ENCODE measurements at regions not wholly inside any gene's neighbourhood (a gene's known extent, or its start where the extent isn't known, plus 50 kb on each side); places are given as distances from the start of the nearest gene placed in this dataset.

DNA sequence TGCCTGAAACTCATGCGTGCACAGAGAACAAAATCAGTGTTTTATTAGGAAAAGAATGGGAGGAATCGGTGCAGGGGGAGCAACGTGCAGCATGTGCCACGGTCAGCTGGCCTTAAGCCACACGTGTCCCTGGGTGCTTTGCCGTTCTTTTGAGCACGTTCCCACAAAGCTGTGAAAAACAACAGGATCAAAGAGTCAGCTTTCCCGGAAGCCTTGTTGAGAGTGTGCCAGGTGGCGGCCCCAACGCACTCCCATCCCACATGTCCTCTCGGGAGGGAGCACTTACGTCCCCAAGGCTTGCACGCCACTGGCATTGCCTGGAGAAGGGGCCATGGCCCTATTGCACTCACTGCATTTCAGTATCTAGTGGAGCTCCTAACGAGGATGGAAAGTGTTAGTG is 511.2 kb downstream of the EIPR1 start:
- no peak for DNase-seq

DNA sequence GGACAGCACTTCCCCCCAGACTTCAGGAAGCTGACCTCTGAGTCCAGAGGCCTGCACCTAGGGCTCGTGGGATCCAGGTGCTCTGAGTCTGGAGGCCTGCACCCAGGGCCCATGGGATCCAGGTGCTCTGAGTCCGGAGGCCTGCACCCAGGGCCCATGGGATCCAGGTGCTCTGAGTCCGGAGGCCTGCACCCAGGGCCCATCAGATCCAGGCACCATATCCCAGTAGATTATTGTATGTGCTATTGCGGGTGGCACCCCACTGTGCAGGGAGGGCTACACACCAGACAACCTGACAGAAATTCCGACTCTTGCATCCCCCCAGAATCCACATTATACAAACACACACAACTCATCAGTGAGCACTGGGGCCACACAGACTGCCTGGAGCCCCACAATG is 515.2 kb downstream of the EIPR1 start:
- no peak for DNase-seq

DNA sequence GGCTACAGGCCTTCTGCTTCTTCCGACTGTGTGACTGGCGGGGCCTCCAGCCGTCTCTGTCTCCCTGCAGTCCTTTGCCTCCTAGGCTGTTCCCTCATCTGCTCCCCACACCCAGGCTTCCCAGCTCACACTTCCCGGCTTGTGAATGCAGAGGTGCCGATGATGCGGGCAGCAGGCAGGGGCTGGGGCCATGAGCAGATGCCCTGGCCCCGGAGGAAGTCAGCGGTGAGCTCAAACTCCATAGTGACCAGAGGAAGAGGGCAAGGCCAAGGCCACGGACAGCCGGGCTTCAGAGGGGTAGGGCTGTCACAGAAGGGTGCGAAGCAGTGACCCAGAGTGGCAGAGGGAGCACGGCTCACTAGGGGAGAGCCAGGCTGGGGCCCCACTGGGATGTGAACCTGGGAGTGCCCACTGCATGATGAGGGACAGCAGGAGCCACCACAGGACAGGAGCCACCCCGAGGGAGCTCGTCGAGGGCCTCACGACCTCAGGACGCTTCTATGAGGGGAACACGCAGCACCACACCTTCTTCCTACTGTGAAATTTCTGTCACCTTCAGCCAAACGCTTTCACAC is 515.9 kb downstream of the EIPR1 start:
- DNase-seq = no peak

GRCh38 chr2:2860589-2861300 is 516.9 kb downstream of the EIPR1 start:
- no peak for DNase-seq

DNA sequence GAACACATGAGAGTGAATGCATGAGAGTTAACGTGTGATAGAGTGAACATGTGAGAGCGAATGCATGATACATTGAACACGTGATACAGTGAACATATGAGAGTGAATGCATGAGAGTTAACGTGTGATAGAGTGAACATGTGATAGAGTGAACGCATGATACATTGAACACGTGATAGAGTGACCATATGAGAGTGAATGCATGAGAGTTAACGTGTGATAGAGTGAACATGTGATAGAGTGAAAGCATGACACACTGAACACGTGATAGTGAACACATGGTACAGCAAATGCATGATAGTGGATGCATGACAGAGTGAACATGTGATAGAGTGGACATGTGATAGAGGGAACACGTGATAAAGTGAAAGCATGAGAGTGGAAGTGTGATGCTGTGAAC is 517.9 kb downstream of the EIPR1 start:
- no peak for DNase-seq

GRCh38 chr2:2859164-2859563 is 518.5 kb downstream of the EIPR1 start:
- no peak for DNase-seq

DNA sequence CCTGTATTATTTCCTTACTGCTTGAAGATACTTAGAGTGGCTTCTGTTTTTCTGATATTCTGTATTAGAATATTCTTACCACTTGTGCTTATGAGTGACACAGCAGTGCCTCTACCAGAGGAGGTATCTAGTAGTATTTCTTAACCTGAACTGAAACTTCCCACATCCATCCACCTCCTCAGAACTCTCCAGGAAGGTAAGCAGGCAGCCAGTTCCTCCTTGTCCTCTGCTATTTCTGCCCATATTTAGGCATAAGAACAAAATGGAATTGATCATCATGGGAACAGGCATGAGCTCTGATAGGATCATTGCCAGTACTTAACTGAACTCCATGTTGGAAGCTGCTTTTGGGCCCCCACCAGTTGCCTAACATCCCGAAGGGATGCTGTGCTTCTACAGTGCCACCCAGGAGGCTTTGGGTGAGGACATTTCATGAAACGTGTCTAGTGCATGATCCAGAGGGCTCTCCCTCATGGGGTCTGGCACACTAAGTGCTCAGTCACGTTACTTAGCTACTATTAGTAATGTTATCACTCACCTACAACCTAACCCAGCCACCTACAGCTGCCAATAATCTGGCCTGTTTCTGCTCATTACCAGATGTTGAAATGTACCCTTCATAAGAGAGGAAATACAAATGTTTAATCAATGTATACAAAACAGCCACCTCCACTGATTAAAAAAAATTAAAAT is 520.7 kb downstream of the EIPR1 start:
- DNase-seq = no peak

DNA sequence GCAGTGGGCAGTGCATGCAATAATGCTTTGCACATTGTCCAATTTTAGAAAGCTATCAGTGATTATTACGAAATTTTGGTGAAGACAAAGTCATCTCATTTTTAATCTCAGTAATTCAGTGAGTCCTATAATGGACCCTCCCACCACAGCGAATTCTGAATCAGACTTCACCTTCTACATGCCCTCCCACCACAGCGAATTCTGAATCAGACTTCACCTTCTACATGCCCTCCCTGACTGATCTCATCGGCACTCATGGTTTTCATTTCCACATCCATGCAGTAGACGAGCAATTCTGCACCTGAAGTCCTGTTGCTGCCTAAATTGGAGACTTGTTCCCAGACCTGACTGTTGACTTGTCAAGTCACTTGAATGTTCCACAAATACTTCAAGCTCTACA is 522.3 kb downstream of the EIPR1 start:
- no peak for DNase-seq

GRCh38 chr2:2853346-2853745 is 522.3 kb upstream of the MYT1L start:
- no peak for DNase-seq

DNA sequence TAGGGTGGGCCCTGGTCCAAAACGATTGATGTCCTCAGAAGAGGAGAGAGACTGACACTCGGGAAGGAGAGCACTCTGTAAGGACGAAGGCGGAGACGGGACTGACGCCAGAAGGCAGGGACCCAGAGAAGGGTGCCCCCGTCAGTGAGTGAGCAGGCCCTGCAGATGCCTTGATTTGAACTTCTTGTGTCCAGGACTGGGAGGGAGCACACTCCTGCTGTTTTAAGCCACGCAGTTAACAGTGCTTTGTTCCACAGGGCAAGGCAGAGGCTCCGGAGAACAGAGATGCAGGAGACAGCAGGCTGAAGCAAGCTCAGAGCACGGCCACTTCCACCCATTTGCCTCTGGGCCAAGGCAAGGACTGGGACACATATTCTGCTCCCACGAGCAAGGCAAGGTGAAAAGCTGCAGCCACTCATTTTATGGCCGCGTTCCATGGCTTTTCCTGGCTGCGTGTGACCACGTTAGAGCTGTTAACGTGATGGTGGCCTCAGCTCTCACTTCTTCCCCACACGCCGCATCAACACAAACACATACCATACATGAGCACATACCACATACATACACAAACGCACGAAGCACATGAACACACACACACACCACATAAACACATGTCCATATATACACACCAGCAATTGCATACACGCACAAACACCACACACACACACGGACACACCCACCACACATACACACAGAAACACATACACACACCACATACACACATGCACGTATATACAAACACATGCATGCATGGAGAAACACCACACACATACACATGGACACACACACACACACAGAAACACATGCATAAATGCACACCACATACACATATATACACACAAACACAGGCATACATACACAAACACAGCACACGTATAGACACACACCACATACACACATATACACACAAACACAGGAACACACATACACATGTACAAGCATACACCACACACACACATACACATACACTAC is 521.0 kb upstream of the MYT1L start:
- DNase-seq = no peak

GRCh38 chr2:2851316-2851715 is 520.2 kb upstream of the MYT1L start:
- no peak for DNase-seq

- no peak for DNase-seq
Measured at GRCh38 chr2:2850859-2851258, 519.8 kb upstream of the MYT1L start.

- DNase-seq = no peak
Measured at GRCh38 chr2:2850218-2850755, 519.2 kb upstream of the MYT1L start.

DNA sequence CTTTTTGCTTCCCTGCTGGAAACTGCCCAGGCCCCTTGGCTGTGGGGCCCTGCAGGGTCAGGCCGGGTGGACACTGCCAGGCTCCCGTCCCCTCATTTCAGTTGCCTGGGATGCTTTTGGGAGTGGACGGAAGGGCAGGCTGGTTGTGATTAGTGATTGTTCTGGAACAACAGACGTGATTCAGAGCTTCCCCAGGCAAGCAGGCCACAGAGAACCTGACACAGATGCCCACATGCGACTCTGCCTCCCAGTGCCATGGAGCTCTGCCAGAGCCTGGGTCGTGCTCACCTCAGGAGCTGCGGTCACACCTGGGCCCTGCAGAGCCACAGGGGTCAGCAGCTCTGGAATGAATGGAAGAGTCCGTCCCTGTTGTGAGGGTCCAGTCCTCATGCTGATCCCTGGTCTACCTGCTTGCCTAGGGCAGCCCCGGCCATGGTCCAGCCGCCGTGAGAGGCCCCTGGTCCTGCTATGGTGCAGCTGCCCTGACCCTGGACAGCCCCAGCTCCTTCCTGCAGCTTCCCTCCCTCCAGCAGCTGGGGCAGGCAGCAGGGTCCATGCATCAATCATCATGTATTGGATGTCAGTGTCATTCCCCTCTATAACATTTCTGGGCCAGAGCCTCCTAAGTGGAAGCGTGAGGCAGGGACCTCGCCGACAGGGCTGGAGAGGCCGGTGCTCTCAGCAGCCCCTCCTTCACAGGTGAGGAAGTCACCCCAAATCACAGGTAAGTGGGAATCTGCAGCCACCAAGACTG is 518.6 kb upstream of the MYT1L start:
- no peak for DNase-seq

DNA sequence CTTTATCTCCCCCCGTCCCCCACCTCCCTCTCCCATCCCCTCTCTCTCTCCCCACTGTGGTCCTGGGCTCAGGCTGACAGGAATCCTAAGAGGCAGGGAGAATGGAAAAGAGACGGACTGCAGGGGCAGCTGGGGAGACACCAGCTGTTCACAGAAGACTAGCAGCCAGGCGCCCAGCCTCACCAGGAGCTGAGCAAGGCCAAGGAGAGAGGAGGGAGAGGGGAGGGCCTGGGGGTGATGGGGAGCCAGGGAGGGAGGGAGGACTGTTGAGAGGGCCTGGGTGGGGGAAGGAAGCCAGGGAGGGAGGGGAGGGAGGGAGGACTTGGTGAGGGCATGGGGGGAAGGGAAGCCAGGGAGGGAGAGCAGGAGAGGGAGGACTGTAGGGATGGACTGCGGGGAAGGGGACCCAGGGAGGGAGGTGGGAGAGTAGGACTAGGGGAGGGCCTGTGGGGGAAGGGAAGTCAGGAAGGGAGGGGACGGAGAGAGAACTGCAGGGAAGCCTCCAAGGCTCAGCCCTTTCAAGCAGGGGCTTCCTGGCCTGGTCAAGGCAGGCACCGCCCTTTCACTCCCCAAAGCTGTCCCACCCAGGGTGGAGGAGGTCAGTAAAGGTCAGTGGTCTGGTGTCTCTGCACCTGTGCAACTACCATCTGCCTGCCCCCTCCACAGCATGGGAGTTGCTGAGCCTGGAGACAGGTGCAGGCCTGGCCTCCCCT is 517.7 kb upstream of the MYT1L start:
- DNase-seq = no peak

- DNase-seq = no peak
Measured at GRCh38 chr2:2848198-2848597, 517.1 kb upstream of the MYT1L start.

GRCh38 chr2:2847209-2847676 is 516.2 kb upstream of the MYT1L start:
- no peak for DNase-seq

DNA sequence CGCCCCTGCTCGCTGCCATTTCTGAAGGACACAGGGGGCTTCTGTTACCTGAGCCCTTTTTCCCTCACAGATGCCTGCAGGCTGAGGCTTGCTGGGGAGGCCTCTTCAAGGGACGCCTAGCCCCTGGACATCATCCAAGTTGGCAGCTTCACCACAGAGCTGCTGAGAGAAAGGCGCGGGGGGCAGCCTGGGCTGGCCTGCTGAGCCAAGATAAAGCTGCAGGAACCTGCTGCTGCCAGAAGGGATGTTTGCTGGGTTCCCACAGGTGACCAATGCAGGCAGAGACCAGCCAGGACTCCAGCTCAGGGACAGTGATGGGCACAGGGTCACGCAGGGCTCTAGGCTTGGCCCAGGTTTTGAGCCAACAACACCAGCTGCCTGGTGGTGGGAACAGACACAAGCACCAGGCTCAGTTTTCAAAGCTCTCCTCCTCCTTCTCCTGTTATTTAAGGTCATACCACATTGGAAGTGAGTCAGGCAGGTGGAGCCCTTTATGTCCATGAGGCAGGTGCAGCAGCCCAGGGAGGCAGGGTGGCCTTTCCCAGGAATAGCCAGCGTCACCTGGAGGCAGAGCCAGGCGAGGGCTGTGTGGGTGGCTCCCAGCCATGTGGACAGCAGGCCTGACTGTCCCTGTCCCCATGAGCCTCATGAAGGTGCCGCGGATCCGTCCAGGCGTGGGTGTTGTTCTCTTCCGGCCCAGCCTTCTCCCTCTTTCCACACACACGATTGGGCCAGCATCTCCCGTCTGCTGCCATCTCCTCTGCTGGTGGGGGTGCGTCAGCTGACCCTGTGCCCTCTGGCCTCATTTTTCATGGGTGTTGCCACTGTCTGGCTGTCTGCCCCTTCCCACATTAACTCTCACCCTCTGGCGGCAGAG is 515.5 kb upstream of the MYT1L start:
- no peak for DNase-seq

GRCh38 chr2:2845806-2846315 is 514.8 kb upstream of the MYT1L start:
- DNase-seq = no peak

DNA sequence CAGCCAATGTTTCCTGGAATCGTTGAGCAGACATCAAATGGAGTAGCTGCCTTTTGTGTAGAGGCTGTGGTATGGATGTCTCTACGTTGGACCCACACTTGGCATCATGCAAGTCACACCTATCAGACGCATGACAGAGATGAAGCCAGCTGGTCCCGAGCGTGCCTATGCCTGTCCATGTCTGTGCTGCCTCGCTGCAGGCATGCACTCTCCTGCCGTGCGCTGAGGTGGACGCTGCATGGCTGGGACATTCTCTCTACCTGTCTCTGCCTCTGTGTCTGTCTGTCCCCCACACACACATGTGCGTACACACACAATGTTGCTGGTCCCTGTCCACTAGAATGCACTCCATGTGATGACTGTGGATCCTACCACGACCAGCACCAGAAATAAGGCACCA is 514.2 kb upstream of the MYT1L start:
- no peak for DNase-seq

Measured in stimulated activated CD4-positive, alpha-beta T cell treated with anti-CD3 and anti-CD28 coated beads, Interleukin-12 subunit alpha, Interleukin-12 subunit beta, amount 100 ng/mL, for 4 hours (primary cell).